ENCODE measurements at regions not wholly inside any gene's neighbourhood (a gene's known extent, or its start where the extent isn't known, plus 50 kb on each side); places are given as distances from the start of the nearest gene placed in this dataset.

- WGBS, 3 donors: 35 to 46% (median 38%) methylated on average over 1 of the region's 1 CpG
- no peak for TF ChIP-seq CTCF (IDR thresholded peaks at IDR 0.05)
- H3K4me1 ChIP-seq: peaks cover 13% of the 10 kb centered on the region
- no peak overlapping the region for H3K4me3 ChIP-seq
- no peak overlapping the region for H3K27ac ChIP-seq
- no peaks in the 10 kb centered on the region for H3K27me3 ChIP-seq (ENCODE audit: insufficient read depth in 3 of 3, low read length in 2 of 3)
- intact Hi-C loops (cut with DNase I): loop anchor here in 1 of 2 donors (10.0 kb wide), 1 partner anchor 154 kb away; no protein-coding TSS in a partner anchor
- no peaks in the 10 kb centered on the region for H3K9me3 ChIP-seq
- ATAC-seq (no peak), DNase-seq (no peak)
- H3K36me3 ChIP-seq (ENCODE audit: insufficient read depth in 1 of 2, low read depth in 1 of 2): no peaks in the 10 kb centered on the region
Measured at GRCh38 chr11:94700622-94701021, 67.5 kb upstream of the AMOTL1 start.

- intact Hi-C loops (cut with DNase I): loop anchor here in 1 of 2 donors (10.0 kb wide), 1 partner anchor 152 kb away; no protein-coding TSS in a partner anchor
- peaks cover 15% of the 10 kb centered on the region for H3K4me1 ChIP-seq
- 99 to 100% (median 100%) methylated on average over 1 of the region's 1 CpG for WGBS, 3 donors
- H3K9me3 ChIP-seq: no peaks in the 10 kb centered on the region
- DNase-seq (no peak), ATAC-seq (no peak)
- H3K4me3 ChIP-seq: no peak overlapping the region
- no peaks in the 10 kb centered on the region for H3K36me3 ChIP-seq (ENCODE audit: insufficient read depth in 1 of 2, low read depth in 1 of 2)
- no peak overlapping the region for H3K27ac ChIP-seq
- no peaks in the 10 kb centered on the region for H3K27me3 ChIP-seq (ENCODE audit: insufficient read depth in 3 of 3, low read length in 2 of 3)
- TF ChIP-seq CTCF (IDR thresholded peaks at IDR 0.05): no peak
Measured at GRCh38 chr11:94702481-94702880, 65.7 kb upstream of the AMOTL1 start.

GRCh38 chr11:94705419-94705818 lies 62.7 kb upstream of the AMOTL1 start:
- Histone ChIP-seq H3K27me3 (ENCODE audit: insufficient read depth in 3 of 3, low read length in 2 of 3) (no peaks in the 10 kb centered on the region), H3K9me3 (no peaks in the 10 kb centered on the region), H3K36me3 (ENCODE audit: insufficient read depth in 1 of 2, low read depth in 1 of 2) (no peaks in the 10 kb centered on the region), H3K27ac (peak overlapping the region; percentile 95), H3K4me3 (peak overlapping the region; percentile 80), H3K4me1 (peaks cover 30% of the 10 kb centered on the region)
- no peak for TF ChIP-seq CTCF (IDR thresholded peaks at IDR 0.05)
- ATAC-seq: peak; percentile 87 to 92 (median 90)
- intact Hi-C loops (cut with DNase I): loop anchor here in 1 of 2 donors (5.0 to 10.0 kb wide), 2 partner anchors 83 to 149 kb away; no protein-coding TSS in a partner anchor
- peak in 1 of 2 donors; percentile 59 for DNase-seq

- 20 to 39% (median 28%) methylated on average over 6 of the region's 6 CpGs for WGBS, 3 donors
- DNase-seq: peak in 1 of 2 donors; percentile 64
- Histone ChIP-seq H3K9me3 (no peaks in the 10 kb centered on the region), H3K4me3 (peak overlapping the region; percentile 80), H3K36me3 (ENCODE audit: insufficient read depth in 1 of 2, low read depth in 1 of 2) (no peaks in the 10 kb centered on the region), H3K4me1 (peaks cover 35% of the 10 kb centered on the region), H3K27me3 (ENCODE audit: insufficient read depth in 3 of 3, low read length in 2 of 3) (no peaks in the 10 kb centered on the region), H3K27ac (peak overlapping the region; percentile 95)
- ATAC-seq: peak; percentile 86 to 93 (median 87)
- no peak for TF ChIP-seq CTCF (IDR thresholded peaks at IDR 0.05)
- intact Hi-C loops (cut with DNase I): loop anchor here in 1 of 2 donors (5.0 to 10.0 kb wide), 2 partner anchors 84 to 149 kb away; no protein-coding TSS in a partner anchor
Measured at GRCh38 chr11:94705891-94706615, 62.1 kb upstream of the AMOTL1 start.

Measured in psoas muscle (tissue), 7 donors.